ENCODE measurements at regions not wholly inside any gene's neighbourhood (a gene's known extent, or its start where the extent isn't known, plus 50 kb on each side); places are given as distances from the start of the nearest gene placed in this dataset.

GRCh38 chrX:20527041-20527440, 260.3 kb upstream of the RPS6KA3 start:
- H3K27ac ChIP-seq (ENCODE audit: low read depth in 2 of 2, low read length in 1 of 2) = no peak overlapping the region
- DNase-seq = no peak
- H3K36me3 ChIP-seq (replicated peaks in 1 of 2; ENCODE audit: control insufficient read depth in 1 of 2, insufficient read depth in 2 of 2, low read length in 1 of 2) = no peaks in the 10 kb centered on the region
- H3K4me1 ChIP-seq (ENCODE audit: control insufficient read depth in 1 of 2, insufficient read depth in 2 of 2, low read depth in 1 of 2, low read length in 1 of 2) = peaks cover 2 to 6% of the 10 kb centered on the region in 2 experiments; a peak in 2 of 4 replicates
- no peak overlapping the region for H2AFZ ChIP-seq (ENCODE audit: low read depth)
- H3F3A ChIP-seq (replicated peaks; ENCODE audit: insufficient read depth) = no peaks in the 10 kb centered on the region
- TF ChIP-seq, protein P1, sequence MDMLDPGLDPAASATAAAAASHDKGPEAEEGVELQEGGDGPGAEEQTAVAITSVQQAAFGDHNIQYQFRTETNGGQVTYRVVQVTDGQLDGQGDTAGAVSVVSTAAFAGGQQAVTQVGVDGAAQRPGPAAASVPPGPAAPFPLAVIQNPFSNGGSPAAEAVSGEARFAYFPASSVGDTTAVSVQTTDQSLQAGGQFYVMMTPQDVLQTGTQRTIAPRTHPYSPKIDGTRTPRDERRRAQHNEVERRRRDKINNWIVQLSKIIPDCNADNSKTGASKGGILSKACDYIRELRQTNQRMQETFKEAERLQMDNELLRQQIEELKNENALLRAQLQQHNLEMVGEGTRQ (IDR thresholded peaks at IDR 0.05; ENCODE audit: borderline replicate concordance, low read depth, low read length) = no peak
- TF ChIP-seq NFIC (IDR thresholded peaks at IDR 0.05; ENCODE audit: borderline replicate concordance) (no peak), CHD2 (IDR thresholded peaks at IDR 0.05; ENCODE audit: low read length, partially characterized antibody) (no peak), EZH2phosphoT487 (IDR thresholded peaks at IDR 0.05; ENCODE audit: borderline replicate concordance, low read depth) (no peak), FOXM1 (IDR thresholded peaks at IDR 0.05; ENCODE audit: low read depth) (no peak), RAD21 (IDR thresholded peaks at IDR 0.05; ENCODE audit: low read length) (no peak)
- TF ChIP-seq, protein P2, sequence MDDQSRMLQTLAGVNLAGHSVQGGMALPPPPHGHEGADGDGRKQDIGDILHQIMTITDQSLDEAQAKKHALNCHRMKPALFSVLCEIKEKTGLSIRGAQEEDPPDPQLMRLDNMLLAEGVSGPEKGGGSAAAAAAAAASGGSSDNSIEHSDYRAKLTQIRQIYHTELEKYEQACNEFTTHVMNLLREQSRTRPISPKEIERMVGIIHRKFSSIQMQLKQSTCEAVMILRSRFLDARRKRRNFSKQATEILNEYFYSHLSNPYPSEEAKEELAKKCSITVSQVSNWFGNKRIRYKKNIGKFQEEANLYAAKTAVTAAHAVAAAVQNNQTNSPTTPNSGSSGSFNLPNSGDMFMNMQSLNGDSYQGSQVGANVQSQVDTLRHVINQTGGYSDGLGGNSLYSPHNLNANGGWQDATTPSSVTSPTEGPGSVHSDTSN (IDR thresholded peaks at IDR 0.05) = no peak
- no peaks in the 10 kb centered on the region for H3K79me2 ChIP-seq (ENCODE audit: insufficient read depth)
- H3K4me2 ChIP-seq = no peak overlapping the region
- CTCF ChIA-PET = interaction anchor here (0.6 to 3.5 kb wide), 19 partner anchors 8 to 1448 kb away, joined by 3 to 20 read pairs (median 5); no protein-coding TSS in a partner anchor
- H3K9ac ChIP-seq = no peak overlapping the region
- H3K9me3 ChIP-seq = no peaks in the 10 kb centered on the region
- no peaks in the 10 kb centered on the region for H4K20me1 ChIP-seq (ENCODE audit: insufficient read depth)
- no peaks in the 10 kb centered on the region; the same call in 1 of the 2 replicates for H3K27me3 ChIP-seq (ENCODE audit: insufficient read depth)
- no peak overlapping the region for H3K4me3 ChIP-seq (ENCODE audit: low read depth in 2 of 2, low read length in 1 of 2)
- 58% methylated on average over 4 of the region's 4 CpGs for WGBS (ENCODE audit: low lambda C conversion rate)
- 0 out of 2 replicates have a peak, but pooled peaks cover 3% of the 10 kb centered on the region for H3K9me2 ChIP-seq
- POLR2A ChIA-PET = no interaction called here

DNA sequence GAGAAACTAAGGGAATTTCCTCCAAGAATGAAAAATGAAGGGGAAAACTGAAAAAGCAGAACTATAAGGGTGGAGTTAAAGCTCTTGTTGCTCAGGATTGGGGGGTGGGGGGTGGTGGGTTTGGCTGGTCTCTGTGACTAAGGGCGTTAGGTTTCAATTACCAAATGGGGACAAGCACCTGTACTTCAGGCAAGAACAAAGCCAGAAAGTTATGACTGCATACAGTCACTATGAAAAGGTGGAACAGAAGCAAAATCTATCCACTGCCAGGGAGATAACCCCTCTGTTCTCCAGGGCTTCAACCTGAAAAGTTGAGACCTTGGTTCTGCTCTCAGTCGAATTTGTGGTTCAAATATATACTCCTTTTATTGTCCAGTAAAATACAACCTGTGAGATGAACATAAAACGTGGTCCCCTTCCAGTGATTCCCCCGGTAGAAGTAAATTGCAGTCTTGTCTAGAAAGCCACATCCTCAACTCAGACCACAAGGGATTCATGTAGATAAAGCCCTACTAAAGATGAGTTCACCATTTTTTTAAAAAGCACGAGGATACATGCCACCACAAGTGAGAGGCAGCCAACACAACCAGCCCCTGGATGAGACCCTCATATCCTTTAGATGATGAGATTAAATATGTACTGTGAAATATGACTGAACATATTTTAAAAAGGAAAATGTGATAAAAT, 257.1 kb upstream of the RPS6KA3 start:
- H3F3A ChIP-seq (replicated peaks; ENCODE audit: insufficient read depth) = peaks cover 7% of the 10 kb centered on the region
- H3K4me3 ChIP-seq (ENCODE audit: low read depth in 2 of 2, low read length in 1 of 2) = no peak overlapping the region
- H4K20me1 ChIP-seq (ENCODE audit: insufficient read depth) = no peaks in the 10 kb centered on the region
- H3K4me1 ChIP-seq (ENCODE audit: control insufficient read depth in 1 of 2, insufficient read depth in 2 of 2, low read depth in 1 of 2, low read length in 1 of 2) = peaks cover 0 to 6% of the 10 kb centered on the region in 2 experiments; a peak in 1 of 4 replicates
- H3K4me2 ChIP-seq = no peak overlapping the region
- no peaks in the 10 kb centered on the region for H3K9me3 ChIP-seq
- 0 out of 2 replicates have a peak, but pooled peaks cover 3% of the 10 kb centered on the region for H3K9me2 ChIP-seq
- no peak for DNase-seq
- no peak overlapping the region for H2AFZ ChIP-seq (ENCODE audit: low read depth)
- WGBS (ENCODE audit: low lambda C conversion rate) = 34% methylated on average over 5 of the region's 5 CpGs
- POLR2A ChIA-PET = no interaction called here
- H3K27me3 ChIP-seq (ENCODE audit: insufficient read depth) = no peaks in the 10 kb centered on the region
- no peak overlapping the region for H3K9ac ChIP-seq
- no peak overlapping the region for H3K27ac ChIP-seq (ENCODE audit: low read depth in 2 of 2, low read length in 1 of 2)
- no peaks in the 10 kb centered on the region for H3K36me3 ChIP-seq (replicated peaks in 1 of 2; ENCODE audit: control insufficient read depth in 1 of 2, insufficient read depth in 2 of 2, low read length in 1 of 2)
- H3K79me2 ChIP-seq (ENCODE audit: insufficient read depth) = no peaks in the 10 kb centered on the region
- CTCF ChIA-PET = no interaction called here
- TF ChIP-seq RFX5 (IDR thresholded peaks at IDR 0.05; ENCODE audit: low read length) = no peak
- TF ChIP-seq JUND (IDR thresholded peaks at IDR 0.05) = no peak
- TF ChIP-seq RXRA (IDR thresholded peaks at IDR 0.05; ENCODE audit: borderline replicate concordance, low read depth) = no peak
- TF ChIP-seq NFIC (IDR thresholded peaks at IDR 0.05; ENCODE audit: borderline replicate concordance) = no peak
- TF ChIP-seq MEF2A (IDR thresholded peaks at IDR 0.05; ENCODE audit: borderline replicate concordance, low read depth) = no peak
- TF ChIP-seq, protein P3, sequence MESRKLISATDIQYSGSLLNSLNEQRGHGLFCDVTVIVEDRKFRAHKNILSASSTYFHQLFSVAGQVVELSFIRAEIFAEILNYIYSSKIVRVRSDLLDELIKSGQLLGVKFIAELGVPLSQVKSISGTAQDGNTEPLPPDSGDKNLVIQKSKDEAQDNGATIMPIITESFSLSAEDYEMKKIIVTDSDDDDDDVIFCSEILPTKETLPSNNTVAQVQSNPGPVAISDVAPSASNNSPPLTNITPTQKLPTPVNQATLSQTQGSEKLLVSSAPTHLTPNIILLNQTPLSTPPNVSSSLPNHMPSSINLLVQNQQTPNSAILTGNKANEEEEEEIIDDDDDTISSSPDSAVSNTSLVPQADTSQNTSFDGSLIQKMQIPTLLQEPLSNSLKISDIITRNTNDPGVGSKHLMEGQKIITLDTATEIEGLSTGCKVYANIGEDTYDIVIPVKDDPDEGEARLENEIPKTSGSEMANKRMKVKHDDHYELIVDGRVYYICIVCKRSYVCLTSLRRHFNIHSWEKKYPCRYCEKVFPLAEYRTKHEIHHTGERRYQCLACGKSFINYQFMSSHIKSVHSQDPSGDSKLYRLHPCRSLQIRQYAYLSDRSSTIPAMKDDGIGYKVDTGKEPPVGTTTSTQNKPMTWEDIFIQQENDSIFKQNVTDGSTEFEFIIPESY (IDR thresholded peaks at IDR 0.05; ENCODE audit: borderline replicate concordance, low read depth) = no peak
- no peak for TF ChIP-seq TEAD4 (IDR thresholded peaks at IDR 0.05; ENCODE audit: borderline replicate concordance, insufficient read depth)
- no peak for TF ChIP-seq TAF1 (IDR thresholded peaks at IDR 0.05; ENCODE audit: borderline replicate concordance, low read depth, low read length)
- TF ChIP-seq CHD2 (IDR thresholded peaks at IDR 0.05; ENCODE audit: low read length, partially characterized antibody) = no peak
- no peak for TF ChIP-seq GATA2 (CRISPR knock-in tag; IDR thresholded peaks at IDR 0.05)
- TF ChIP-seq FOXJ3 (CRISPR knock-in tag; IDR thresholded peaks at IDR 0.05) = no peak
- no peak for TF ChIP-seq FOSL2 (IDR thresholded peaks at IDR 0.05; ENCODE audit: borderline replicate concordance, low read depth)
- TF ChIP-seq MXI1 (IDR thresholded peaks at IDR 0.05; ENCODE audit: low read depth, low read length) = no peak
- TF ChIP-seq MAX (IDR thresholded peaks at IDR 0.05; ENCODE audit: low read depth) = no peak
